Neural progenitor cell (in vitro differentiated cells): ENCODE measurements at regions not wholly inside any gene's neighbourhood (a gene's known extent, or its start where the extent isn't known, plus 50 kb on each side); places are given as distances from the start of the nearest gene placed in this dataset.

Experiments used
- DNase-seq: peaks from one replicate; pipeline ENCODE4 v3.0.0-alpha.2; 2016; ENCODE audit warnings: low spot score
- H2AFZ ChIP-seq: fragments of 200-600 bp; sonication (generic); replicated peaks from 2 replicates; pipeline ENCODE4 v1.6.1; 2016; ENCODE audit warnings: antibody characterized with exemption
- H3F3A ChIP-seq: fragments of 200-600 bp; sonication (generic); 2 replicates; pipeline ENCODE4 v1.6.1; 2016; ENCODE audit warnings: antibody characterized with exemption, low read depth
- H3K27ac ChIP-seq: fragments of 200-600 bp; sonication (generic); 2 replicates; pipeline ENCODE4 v1.5.1; 2016; ENCODE audit warnings: mild to moderate bottlenecking
- H3K27me3 ChIP-seq: fragments of 200-600 bp; sonication (generic); 2 replicates; pipeline ENCODE4 v1.6.1; 2016; ENCODE audit warnings: mild to moderate bottlenecking, moderate library complexity
- H3K36me3 ChIP-seq: fragments of 200-600 bp; sonication (generic); 2 replicates; pipeline ENCODE4 v1.5.1; 2016
- H3K4me1 ChIP-seq: fragments of 200-600 bp; sonication (generic); 2 replicates; pipeline ENCODE4 v1.6.1; 2016; ENCODE audit warnings: mixed run types
- H3K4me2 ChIP-seq: fragments of 200-600 bp; sonication (generic); 2 replicates; pipeline ENCODE4 v1.6.1; 2016
- H3K4me3 ChIP-seq: fragments of 200-600 bp; sonication (generic); 2 replicates; pipeline ENCODE4 v1.5.1; 2016
- H3K79me2 ChIP-seq: fragments of 200-600 bp; sonication (generic); 2 replicates; pipeline ENCODE4 v1.6.1; 2016; ENCODE audit warnings: low read depth
- H3K9ac ChIP-seq: fragments of 200-600 bp; sonication (generic); 2 replicates; pipeline ENCODE4 v1.6.1; 2016
- H3K9me3 ChIP-seq: fragments of 200-600 bp; sonication (generic); 2 replicates; pipeline ENCODE4 v1.5.1; 2016; ENCODE audit warnings: low read depth
- H4K20me1 ChIP-seq: fragments of 200-600 bp; sonication (generic); 2 replicates; pipeline ENCODE4 v1.6.1; 2016; ENCODE audit warnings: low read depth
- H3K27ac Mint-ChIP-seq: 3 replicates; pipeline ENCODE4 v1.8.0; 2021; ENCODE audit warnings: mixed read lengths
- H3K27me3 Mint-ChIP-seq: 2 replicates; pipeline ENCODE4 v1.8.0; 2022; ENCODE audit warnings: low read depth, mild to moderate bottlenecking, inconsistent platforms, moderate library complexity, mixed read lengths; ENCODE audit not compliant: insufficient read depth
- H3K36me3 Mint-ChIP-seq: 3 replicates; pipeline ENCODE4 v1.8.0; 2021; ENCODE audit warnings: mixed read lengths
- H3K4me1 Mint-ChIP-seq: 3 replicates; pipeline ENCODE4 v1.8.0; 2021; ENCODE audit warnings: mixed read lengths
- H3K4me3 Mint-ChIP-seq: 3 replicates; pipeline ENCODE4 v1.8.0; 2021; ENCODE audit warnings: mild to moderate bottlenecking, moderate library complexity, mixed read lengths
- H3K9me3 Mint-ChIP-seq: 3 replicates; pipeline ENCODE4 v1.8.0; 2020; ENCODE audit warnings: mixed read lengths
- CTCF ChIP-seq: fragments of 200-600 bp; sonication (generic); IDR thresholded peaks from 2 replicates; pipeline ENCODE4 v1.5.1; 2017; ENCODE audit warnings: antibody characterized with exemption, mild to moderate bottlenecking
- EZH2 ChIP-seq: fragments of 200-600 bp; sonication (generic); IDR thresholded peaks from 2 replicates; pipeline ENCODE4 v1.6.1; 2017; ENCODE audit warnings: antibody characterized with exemption, mild to moderate bottlenecking, moderate library complexity
- EZH2phosphoT487 ChIP-seq: fragments of 200-600 bp; sonication (generic); IDR thresholded peaks from 2 replicates; pipeline ENCODE4 v1.6.1; 2017; ENCODE audit warnings: antibody characterized with exemption

- H3K27ac Mint-ChIP-seq = peak overlapping the region; percentile 83
- H3K9me3 Mint-ChIP-seq = peaks cover 2% of the 10 kb centered on the region
- H3K27ac ChIP-seq = no peak overlapping the region
- no peak overlapping the region for H3K4me2 ChIP-seq
- no peak overlapping the region for H2AFZ ChIP-seq
- peaks cover 8% of the 10 kb centered on the region for H3K27me3 Mint-ChIP-seq
- H3K9me3 ChIP-seq = no peaks in the 10 kb centered on the region
- H3K79me2 ChIP-seq = no peaks in the 10 kb centered on the region
- H3K4me1 ChIP-seq = no peaks in the 10 kb centered on the region
- peak overlapping the region; percentile 21 for H3K4me3 Mint-ChIP-seq
- no peak overlapping the region for H3K9ac ChIP-seq
- H3K4me3 ChIP-seq = no peak overlapping the region
- H4K20me1 ChIP-seq = no peaks in the 10 kb centered on the region
- H3K27me3 ChIP-seq = no peaks in the 10 kb centered on the region
- no peak for TF ChIP-seq CTCF
- TF ChIP-seq EZH2phosphoT487 = no peak
- TF ChIP-seq EZH2 = no peak
- H3K36me3 ChIP-seq = no peaks in the 10 kb centered on the region
- no peaks in the 10 kb centered on the region for H3K36me3 Mint-ChIP-seq
- no peaks in the 10 kb centered on the region for H3K4me1 Mint-ChIP-seq
- no peak for DNase-seq
- no peaks in the 10 kb centered on the region for H3F3A ChIP-seq
These were observed 253.1 kb upstream of the IRX1 start for GRCh38 chr5:3342271-3343100.

GRCh38 chr5:3341446-3342240, 254.0 kb upstream of the IRX1 start:
- TF ChIP-seq EZH2phosphoT487 = no peak
- TF ChIP-seq EZH2 = no peak
- TF ChIP-seq CTCF = peak; percentile 3
- H4K20me1 ChIP-seq = no peaks in the 10 kb centered on the region
- no peak overlapping the region for H3K4me2 ChIP-seq
- no peaks in the 10 kb centered on the region for H3K27me3 ChIP-seq
- Mint-ChIP-seq H3K4me1 (no peaks in the 10 kb centered on the region), H3K36me3 (no peaks in the 10 kb centered on the region), H3K27me3 (peaks cover 4% of the 10 kb centered on the region), H3K4me3 (no peak overlapping the region), H3K9me3 (peaks cover 2% of the 10 kb centered on the region), H3K27ac (no peak overlapping the region)
- no peak overlapping the region for H3K4me3 ChIP-seq
- no peaks in the 10 kb centered on the region for H3K9me3 ChIP-seq
- no peak for DNase-seq
- H3K4me1 ChIP-seq = no peaks in the 10 kb centered on the region
- no peak overlapping the region for H2AFZ ChIP-seq
- no peaks in the 10 kb centered on the region for H3K79me2 ChIP-seq
- H3K9ac ChIP-seq = no peak overlapping the region
- H3K36me3 ChIP-seq = no peaks in the 10 kb centered on the region
- no peaks in the 10 kb centered on the region for H3F3A ChIP-seq
- H3K27ac ChIP-seq = no peak overlapping the region

- no peak overlapping the region for H3K4me3 Mint-ChIP-seq
These were observed 255.2 kb upstream of the IRX1 start for GRCh38 chr5:3340471-3340870.

More at GRCh38 chr5:3340471-3340870, 255.2 kb upstream of the IRX1 start:
- H3K27ac ChIP-seq = no peak overlapping the region
- H3K27me3 ChIP-seq = no peaks in the 10 kb centered on the region
- no peaks in the 10 kb centered on the region for H4K20me1 ChIP-seq
- H3K4me3 ChIP-seq = no peak overlapping the region
- no peaks in the 10 kb centered on the region for H3K9me3 ChIP-seq
- H3K79me2 ChIP-seq = no peaks in the 10 kb centered on the region
- H2AFZ ChIP-seq = no peak overlapping the region
- H3K4me1 ChIP-seq = no peaks in the 10 kb centered on the region
- Mint-ChIP-seq H3K27ac (peak overlapping the region; percentile 66), H3K9me3 (peaks cover 2% of the 10 kb centered on the region), H3K36me3 (no peaks in the 10 kb centered on the region), H3K4me1 (no peaks in the 10 kb centered on the region), H3K27me3 (peaks cover 4% of the 10 kb centered on the region)
- no peaks in the 10 kb centered on the region for H3F3A ChIP-seq
- no peak overlapping the region for H3K4me2 ChIP-seq
- DNase-seq = no peak
- TF ChIP-seq CTCF (no peak), EZH2phosphoT487 (no peak), EZH2 (no peak)
- no peak overlapping the region for H3K9ac ChIP-seq
- H3K36me3 ChIP-seq = no peaks in the 10 kb centered on the region
